ENCODE measurements at regions not wholly inside any gene's neighbourhood (a gene's known extent, or its start where the extent isn't known, plus 50 kb on each side); places are given as distances from the start of the nearest gene placed in this dataset.
A peak's percentile ranks its signal among the peaks of the same experiment; 100 is the strongest.

GRCh38 chr5:167783145-167783817 is 508.2 kb upstream of the WWC1 start:
- in situ Hi-C loops (cut with MboI; ENCODE audit: low pct_unique_long_range_greater_than_20kb, low sequenced_read_pairs): no loop called here
- no peak for DNase-seq

GRCh38 chr5:167785106-167785505 is 506.3 kb upstream of the WWC1 start:
- in situ Hi-C loops (cut with MboI; ENCODE audit: low pct_unique_long_range_greater_than_20kb, low sequenced_read_pairs): no loop called here
- peak; percentile 33 for DNase-seq

- in situ Hi-C loops (cut with MboI; ENCODE audit: low pct_unique_long_range_greater_than_20kb, low sequenced_read_pairs): no loop called here
- no peak for DNase-seq
Measured at GRCh38 chr5:167785901-167786300, 505.5 kb upstream of the WWC1 start.

- in situ Hi-C loops (cut with MboI; ENCODE audit: low pct_unique_long_range_greater_than_20kb, low sequenced_read_pairs): no loop called here
- DNase-seq: no peak
Measured at GRCh38 chr5:167786871-167787578, 504.4 kb upstream of the WWC1 start.

GRCh38 chr5:167790045-167790444 is 501.4 kb upstream of the WWC1 start:
- in situ Hi-C loops (cut with MboI; ENCODE audit: low pct_unique_long_range_greater_than_20kb, low sequenced_read_pairs): no loop called here
- DNase-seq: no peak

GRCh38 chr5:167790462-167791260 is 500.8 kb upstream of the WWC1 start:
- in situ Hi-C loops (cut with MboI; ENCODE audit: low pct_unique_long_range_greater_than_20kb, low sequenced_read_pairs): no loop called here
- DNase-seq: no peak

- no peak for DNase-seq
- in situ Hi-C loops (cut with MboI; ENCODE audit: low pct_unique_long_range_greater_than_20kb, low sequenced_read_pairs): no loop called here
Measured at GRCh38 chr5:167792514-167792913, 498.9 kb upstream of the WWC1 start.

GRCh38 chr5:167793700-167794099 is 497.7 kb upstream of the WWC1 start:
- in situ Hi-C loops (cut with MboI; ENCODE audit: low pct_unique_long_range_greater_than_20kb, low sequenced_read_pairs): no loop called here
- DNase-seq: no peak

GRCh38 chr5:167794121-167794520 is 497.3 kb upstream of the WWC1 start:
- DNase-seq: no peak
- in situ Hi-C loops (cut with MboI; ENCODE audit: low pct_unique_long_range_greater_than_20kb, low sequenced_read_pairs): no loop called here

- in situ Hi-C loops (cut with MboI; ENCODE audit: low pct_unique_long_range_greater_than_20kb, low sequenced_read_pairs): no loop called here
- DNase-seq: no peak
Measured at GRCh38 chr5:167796672-167797071, 494.8 kb upstream of the WWC1 start.

- no peak for DNase-seq
- in situ Hi-C loops (cut with MboI; ENCODE audit: low pct_unique_long_range_greater_than_20kb, low sequenced_read_pairs): no loop called here
Measured at GRCh38 chr5:167797933-167798332, 493.5 kb upstream of the WWC1 start.

GRCh38 chr5:167798448-167798847 is 493.0 kb upstream of the WWC1 start:
- DNase-seq: no peak
- in situ Hi-C loops (cut with MboI; ENCODE audit: low pct_unique_long_range_greater_than_20kb, low sequenced_read_pairs): no loop called here

- in situ Hi-C loops (cut with MboI; ENCODE audit: low pct_unique_long_range_greater_than_20kb, low sequenced_read_pairs): no loop called here
- no peak for DNase-seq
Measured at GRCh38 chr5:167800427-167800826, 491.0 kb upstream of the WWC1 start.

- in situ Hi-C loops (cut with MboI; ENCODE audit: low pct_unique_long_range_greater_than_20kb, low sequenced_read_pairs): no loop called here
- DNase-seq: no peak
Measured at GRCh38 chr5:167801999-167802398, 489.4 kb upstream of the WWC1 start.

GRCh38 chr5:167802755-167803431 is 488.6 kb upstream of the WWC1 start:
- DNase-seq: no peak

GRCh38 chr5:167804512-167805220 is 486.8 kb upstream of the WWC1 start:
- in situ Hi-C loops (cut with MboI; ENCODE audit: low pct_unique_long_range_greater_than_20kb, low sequenced_read_pairs): no loop called here
- DNase-seq: no peak

More at GRCh38 chr5:167802755-167803431, 488.6 kb upstream of the WWC1 start:
- in situ Hi-C loops (cut with MboI; ENCODE audit: low pct_unique_long_range_greater_than_20kb, low sequenced_read_pairs): no loop called here

GRCh38 chr5:167810573-167810972 is 480.9 kb upstream of the WWC1 start:
- no peak for DNase-seq
- in situ Hi-C loops (cut with MboI; ENCODE audit: low pct_unique_long_range_greater_than_20kb, low sequenced_read_pairs): no loop called here

- DNase-seq: no peak
- in situ Hi-C loops (cut with MboI; ENCODE audit: low pct_unique_long_range_greater_than_20kb, low sequenced_read_pairs): no loop called here
Measured at GRCh38 chr5:167812871-167813270, 478.6 kb upstream of the WWC1 start.

- in situ Hi-C loops (cut with MboI; ENCODE audit: low pct_unique_long_range_greater_than_20kb, low sequenced_read_pairs): no loop called here
- DNase-seq: no peak
Measured at GRCh38 chr5:167813389-167813788, 478.1 kb upstream of the WWC1 start.

All from KBM-7 (cell line).